ENCODE measurements at regions not wholly inside any gene's neighbourhood (a gene's known extent, or its start where the extent isn't known, plus 50 kb on each side); places are given as distances from the start of the nearest gene placed in this dataset.

DNA sequence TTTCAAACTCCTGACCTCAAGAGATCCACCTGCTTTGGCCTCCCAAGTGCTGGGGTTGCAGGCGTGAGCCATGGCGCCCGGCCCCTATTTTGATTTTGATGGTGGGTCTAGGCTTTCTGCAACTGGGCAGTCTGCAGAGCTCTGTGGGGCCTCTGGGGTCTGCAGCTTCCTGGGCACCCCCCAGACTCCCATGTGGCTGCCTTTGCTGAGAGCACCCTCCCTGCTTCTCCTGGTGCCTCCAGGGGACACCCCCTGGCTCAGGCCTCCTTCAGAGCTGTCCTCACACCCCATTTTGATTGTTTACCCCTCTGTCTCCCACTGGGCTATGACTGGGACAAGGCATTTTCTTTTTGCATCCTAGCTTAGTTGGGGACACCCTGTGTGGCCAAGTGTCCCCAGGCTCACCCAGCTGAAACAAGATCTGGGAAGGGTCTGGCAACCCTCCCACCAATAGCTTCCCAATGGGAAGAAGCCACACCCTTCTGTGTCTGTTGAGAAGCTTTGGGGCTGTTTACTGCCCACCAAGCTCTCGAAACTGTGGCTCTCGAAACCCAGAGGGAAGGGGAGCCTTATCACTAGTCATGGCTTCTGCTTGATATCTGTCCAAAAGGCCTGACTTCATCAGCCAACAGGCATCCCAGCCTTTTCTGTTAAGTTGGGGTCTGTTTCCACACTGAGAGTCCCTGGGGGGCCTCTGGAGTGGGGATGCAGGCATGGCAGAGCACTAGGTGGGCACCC lies 204.4 kb upstream of the IER5L start:
- DNase-seq (ENCODE audit: low read depth, low spot score): no peak
- H3K4me3 ChIP-seq (ENCODE audit: low read length): no peak overlapping the region

- no peak for DNase-seq (ENCODE audit: low read depth, low spot score)
- no peak overlapping the region for H3K4me3 ChIP-seq (ENCODE audit: low read length)
Observed at GRCh38 chr9:129381481-129381957, 203.5 kb upstream of the IER5L start.

- H3K4me3 ChIP-seq (ENCODE audit: low read length): no peak overlapping the region
- DNase-seq (ENCODE audit: low read depth, low spot score): no peak
Observed at GRCh38 chr9:129380961-129381401, 202.9 kb upstream of the IER5L start.

GRCh38 chr9:129379886-129380285 lies 201.8 kb upstream of the IER5L start:
- no peak for DNase-seq (ENCODE audit: low read depth, low spot score)
- H3K4me3 ChIP-seq (ENCODE audit: low read length): no peak overlapping the region

GRCh38 chr9:129379181-129379836 lies 201.2 kb upstream of the IER5L start:
- no peak for DNase-seq (ENCODE audit: low read depth, low spot score)
- H3K4me3 ChIP-seq (ENCODE audit: low read length): no peak overlapping the region

DNA sequence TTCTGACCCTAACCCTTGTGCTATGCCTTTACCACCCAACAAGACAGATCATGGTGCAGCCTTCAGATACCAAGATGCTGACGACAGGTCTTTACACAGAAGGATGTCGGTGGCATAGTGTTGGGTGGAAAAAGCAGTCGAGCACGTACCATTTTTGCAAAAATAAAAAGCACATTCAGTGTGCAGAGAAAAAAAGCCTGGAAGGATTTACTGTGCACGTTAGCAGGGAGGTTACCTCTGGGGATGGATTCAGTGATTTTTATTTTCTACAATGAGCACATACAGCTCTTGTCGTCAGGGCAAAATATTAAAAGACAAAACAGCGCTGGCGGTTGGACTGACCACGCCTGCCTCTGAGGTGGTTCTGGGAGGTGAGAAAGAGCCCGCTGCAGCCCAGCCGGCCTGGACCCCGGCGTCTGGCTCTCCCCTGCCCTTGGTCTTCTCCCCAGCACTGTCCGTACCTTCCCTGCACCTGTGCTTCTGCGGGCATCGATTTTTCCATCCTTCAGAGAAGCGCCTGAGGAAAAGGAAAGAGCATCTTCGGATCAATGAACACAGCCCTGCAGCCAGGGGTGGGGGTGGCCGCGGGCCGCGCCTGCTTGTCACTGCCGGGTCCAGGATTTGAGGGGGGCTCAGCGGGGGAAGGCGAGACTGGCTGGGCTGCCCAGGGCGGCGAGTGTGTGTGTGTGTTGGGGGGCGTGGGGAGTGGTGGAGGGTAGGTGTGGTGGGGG lies 200.0 kb upstream of the IER5L start:
- no peak for DNase-seq (ENCODE audit: low read depth, low spot score)
- no peak overlapping the region for H3K4me3 ChIP-seq (ENCODE audit: low read length)

GRCh38 chr9:129377181-129377580 lies 199.1 kb upstream of the IER5L start:
- H3K4me3 ChIP-seq (ENCODE audit: low read length): no peak overlapping the region
- DNase-seq (ENCODE audit: low read depth, low spot score): no peak

- no peak for DNase-seq (ENCODE audit: low read depth, low spot score)
- no peak overlapping the region for H3K4me3 ChIP-seq (ENCODE audit: low read length)
Observed at GRCh38 chr9:129375845-129376244, 197.8 kb upstream of the IER5L start.

- H3K4me3 ChIP-seq (ENCODE audit: low read length): no peak overlapping the region
- DNase-seq (ENCODE audit: low read depth, low spot score): no peak
Observed at GRCh38 chr9:129374651-129375050, 196.6 kb upstream of the IER5L start.

- DNase-seq (ENCODE audit: low read depth, low spot score): no peak
Observed at GRCh38 chr9:129374231-129374630, 196.2 kb upstream of the IER5L start.

DNA sequence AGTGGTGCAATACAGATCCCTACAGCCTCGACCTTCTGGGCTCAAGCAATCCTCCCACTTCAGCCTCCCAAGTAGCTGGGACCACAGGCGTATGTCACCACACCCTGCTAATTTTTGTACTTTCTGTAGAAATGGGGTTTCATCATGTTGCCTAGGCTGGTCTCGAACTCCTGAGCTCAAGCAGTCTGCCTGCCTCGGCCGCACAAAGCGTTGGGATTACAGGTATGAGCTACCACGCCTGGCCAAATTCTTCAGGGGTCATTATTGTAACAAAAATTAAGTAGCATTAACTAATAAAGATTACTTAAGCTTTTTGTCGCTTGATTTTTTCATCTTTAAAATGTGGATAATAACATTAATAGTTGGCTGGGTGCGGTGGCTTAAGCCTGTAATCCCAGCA lies 195.3 kb upstream of the IER5L start:
- H3K4me3 ChIP-seq (ENCODE audit: low read length): no peak overlapping the region
- no peak for DNase-seq (ENCODE audit: low read depth, low spot score)

More at GRCh38 chr9:129374231-129374630, 196.2 kb upstream of the IER5L start:
- no peak overlapping the region for H3K4me3 ChIP-seq (ENCODE audit: low read length)

DNA sequence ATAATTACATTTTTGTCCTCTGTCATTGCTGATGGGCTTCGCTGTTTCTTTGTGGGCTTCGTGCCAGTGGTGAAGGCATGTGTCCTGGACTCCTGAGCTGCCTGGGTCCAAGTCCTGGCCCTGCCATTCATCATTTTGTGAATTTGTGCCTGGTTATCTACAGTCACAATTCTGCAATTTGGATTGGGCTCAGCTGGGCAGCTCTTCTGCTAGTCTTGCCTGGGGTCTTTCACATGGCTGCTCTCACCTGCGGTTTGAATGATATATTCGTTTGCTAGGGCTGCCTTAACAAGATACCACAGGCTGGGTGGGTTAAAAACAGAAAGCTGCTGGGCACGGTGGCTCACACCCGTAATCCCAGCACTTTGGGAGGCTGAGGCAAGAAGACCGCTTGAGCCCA lies 192.7 kb upstream of the IER5L start:
- DNase-seq (ENCODE audit: low read depth, low spot score): no peak
- no peak overlapping the region for H3K4me3 ChIP-seq (ENCODE audit: low read length)

GRCh38 chr9:129368444-129368978 lies 190.4 kb upstream of the IER5L start:
- DNase-seq (ENCODE audit: low read depth, low spot score): peak; percentile 66
- no peak overlapping the region for H3K4me3 ChIP-seq (ENCODE audit: low read length)

DNA sequence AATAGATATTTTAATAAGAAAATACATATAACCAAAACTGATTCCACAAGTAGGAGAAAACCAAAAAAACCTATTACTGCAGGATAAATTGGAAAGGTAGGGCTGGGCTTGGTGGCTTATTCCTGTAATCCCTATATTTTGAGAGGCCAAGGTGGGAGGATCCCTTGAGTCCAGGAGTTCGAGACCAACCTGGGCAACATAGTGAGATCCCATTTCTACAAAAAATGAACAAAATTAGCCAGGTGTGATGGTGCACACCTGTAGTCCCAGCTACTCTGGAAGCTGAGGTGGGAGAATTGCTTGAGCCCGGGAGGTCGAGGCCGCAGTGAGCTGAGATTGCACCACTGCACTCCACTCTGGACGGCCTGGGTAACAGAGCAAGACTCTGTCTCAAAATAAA lies 189.2 kb upstream of the IER5L start:
- DNase-seq (ENCODE audit: low read depth, low spot score): no peak
- no peak overlapping the region for H3K4me3 ChIP-seq (ENCODE audit: low read length)

DNA sequence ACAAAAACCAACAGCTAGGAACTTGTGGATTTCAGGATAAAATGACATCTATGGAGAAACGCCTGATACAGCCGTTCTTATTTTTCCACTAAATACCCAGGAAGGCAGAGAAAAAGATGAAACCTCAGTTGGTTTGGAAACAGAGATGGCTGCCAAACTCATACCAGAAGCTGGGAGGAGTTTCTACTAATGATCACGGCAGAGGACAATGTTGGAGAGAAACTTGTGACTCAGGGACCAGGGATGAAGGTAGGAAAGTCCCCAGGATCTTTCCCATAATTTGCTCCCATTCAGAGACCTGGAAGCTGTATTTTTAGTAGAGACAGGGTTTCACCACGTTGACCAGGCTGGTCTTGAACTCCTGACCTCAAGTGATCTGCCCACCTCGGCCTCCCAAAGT lies 187.1 kb upstream of the IER5L start:
- no peak for DNase-seq (ENCODE audit: low read depth, low spot score)

DNA sequence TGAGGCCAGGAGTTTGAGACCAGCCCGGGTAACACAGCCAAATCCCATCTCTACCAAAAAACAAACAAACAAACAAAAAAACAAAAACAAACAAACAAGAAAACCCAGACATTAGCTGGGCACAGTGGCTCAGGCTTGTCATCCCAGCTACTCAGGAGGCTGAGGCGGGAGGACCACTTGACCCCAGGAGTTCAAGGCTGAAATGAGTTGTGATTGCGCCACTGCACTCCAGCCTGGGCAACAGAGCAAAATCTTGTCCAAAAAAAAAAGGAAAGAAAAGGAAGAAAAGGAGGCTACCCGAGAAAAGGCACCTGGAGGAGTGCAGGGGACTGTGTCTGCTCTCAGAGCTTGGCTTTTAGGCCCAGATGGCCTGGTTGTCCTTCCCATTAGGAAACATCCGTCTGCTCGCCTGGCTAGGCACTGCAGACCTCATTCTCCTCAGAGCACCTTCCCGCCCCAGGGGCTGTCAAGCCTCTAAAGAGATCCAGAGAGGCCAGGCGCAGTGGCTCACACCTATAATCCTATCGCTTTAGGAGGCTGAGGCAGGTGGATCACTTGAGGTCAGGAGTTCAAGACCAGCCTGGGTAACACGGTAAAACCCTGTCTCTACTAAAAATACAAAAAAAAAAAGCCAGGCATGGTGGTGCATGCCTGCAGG lies 185.3 kb upstream of the IER5L start:
- no peak for DNase-seq (ENCODE audit: low read depth, low spot score)
- no peak overlapping the region for H3K4me3 ChIP-seq (ENCODE audit: low read length)

More for the DNA sequence above, 187.1 kb upstream of the IER5L start:
- no peak overlapping the region for H3K4me3 ChIP-seq (ENCODE audit: low read length)

DNA sequence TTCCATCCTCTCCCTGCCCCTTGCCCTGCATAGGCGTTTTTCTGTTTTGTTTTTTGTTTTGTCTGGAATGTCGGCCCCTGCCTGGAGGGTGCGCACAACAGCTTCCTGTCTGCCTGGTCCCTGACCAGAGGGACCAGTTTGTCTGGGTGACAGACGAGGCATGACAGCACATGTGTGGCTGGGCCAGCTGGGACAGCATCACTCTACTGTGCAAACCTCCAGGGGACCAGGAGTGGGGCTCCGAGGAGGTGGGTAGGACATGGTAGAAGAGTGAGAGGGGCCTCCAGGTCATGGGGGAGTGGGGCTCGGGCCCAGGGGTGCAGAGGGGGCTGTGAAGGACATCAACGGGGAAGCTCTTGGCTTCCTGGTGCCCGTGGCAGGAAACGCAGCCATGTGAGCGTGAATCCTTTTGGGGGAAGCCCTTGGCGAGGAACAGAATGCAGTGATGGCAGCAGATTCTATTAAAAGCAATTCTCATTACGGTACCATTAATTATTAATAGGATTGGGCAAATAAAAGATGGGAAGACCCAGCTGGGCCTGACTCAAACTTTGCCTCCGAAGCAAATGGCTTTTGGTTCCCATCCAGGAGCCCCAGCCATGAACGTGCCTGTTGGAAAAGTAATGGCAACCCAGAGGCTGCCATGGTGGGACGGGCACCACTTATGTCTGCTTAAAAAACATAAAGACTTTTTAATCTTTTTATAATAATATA lies 184.4 kb upstream of the IER5L start:
- no peak overlapping the region for H3K4me3 ChIP-seq (ENCODE audit: low read length)
- DNase-seq (ENCODE audit: low read depth, low spot score): no peak

DNA sequence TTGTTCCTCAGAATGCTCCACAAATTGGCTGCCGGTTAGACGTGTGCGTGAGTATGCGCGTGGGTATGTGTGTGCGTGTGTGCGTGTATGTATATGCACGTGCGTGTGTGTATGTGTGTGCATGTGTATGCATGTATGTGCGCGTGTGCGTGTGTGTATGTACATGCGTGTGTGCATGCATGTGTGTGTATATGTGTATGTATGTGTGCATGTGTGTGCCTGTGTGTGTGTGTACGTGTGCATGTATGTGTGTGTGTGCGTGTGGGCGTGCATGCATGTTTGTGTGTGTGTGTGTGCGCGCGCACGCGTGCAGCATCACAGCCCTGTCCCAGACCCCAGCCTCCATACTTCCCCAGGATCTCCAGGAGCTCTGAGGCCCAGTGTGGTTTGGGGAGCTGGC lies 183.1 kb upstream of the IER5L start:
- no peak for DNase-seq (ENCODE audit: low read depth, low spot score)

More for the DNA sequence above, 183.1 kb upstream of the IER5L start:
- H3K4me3 ChIP-seq (ENCODE audit: low read length): no peak overlapping the region

Data from Jurkat, Clone E6-1 (cell line).